ENCODE measurements at regions not wholly inside any gene's neighbourhood (a gene's known extent, or its start where the extent isn't known, plus 50 kb on each side); places are given as distances from the start of the nearest gene placed in this dataset.
"Not testable (repeated sequence)": the region's sequence is repeated elsewhere in the genome, so short reads cannot be mapped to it uniquely, and the experiment has no call there.

DNA sequence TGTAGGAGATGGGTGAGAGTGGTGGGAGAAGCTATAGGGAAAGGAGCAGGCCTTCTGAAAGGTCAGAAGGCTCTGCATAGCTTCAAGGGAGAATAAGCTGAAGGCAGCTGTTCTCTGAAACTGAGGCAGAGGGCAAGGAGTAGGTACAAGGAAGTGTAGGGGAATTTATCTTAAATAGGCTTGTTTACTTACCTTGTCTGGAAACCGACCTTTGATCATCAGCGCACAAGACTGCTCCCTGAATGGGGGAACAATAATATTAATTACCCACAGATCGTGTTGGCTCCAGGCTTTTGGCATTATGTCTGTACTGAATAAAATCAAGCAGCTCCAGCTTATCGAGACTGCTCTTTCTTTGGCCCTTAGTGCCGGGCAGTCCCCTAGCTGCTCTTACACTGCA, 175.5 kb upstream of the MAGEB16 start:
- TF ChIP-seq, protein P1, sequence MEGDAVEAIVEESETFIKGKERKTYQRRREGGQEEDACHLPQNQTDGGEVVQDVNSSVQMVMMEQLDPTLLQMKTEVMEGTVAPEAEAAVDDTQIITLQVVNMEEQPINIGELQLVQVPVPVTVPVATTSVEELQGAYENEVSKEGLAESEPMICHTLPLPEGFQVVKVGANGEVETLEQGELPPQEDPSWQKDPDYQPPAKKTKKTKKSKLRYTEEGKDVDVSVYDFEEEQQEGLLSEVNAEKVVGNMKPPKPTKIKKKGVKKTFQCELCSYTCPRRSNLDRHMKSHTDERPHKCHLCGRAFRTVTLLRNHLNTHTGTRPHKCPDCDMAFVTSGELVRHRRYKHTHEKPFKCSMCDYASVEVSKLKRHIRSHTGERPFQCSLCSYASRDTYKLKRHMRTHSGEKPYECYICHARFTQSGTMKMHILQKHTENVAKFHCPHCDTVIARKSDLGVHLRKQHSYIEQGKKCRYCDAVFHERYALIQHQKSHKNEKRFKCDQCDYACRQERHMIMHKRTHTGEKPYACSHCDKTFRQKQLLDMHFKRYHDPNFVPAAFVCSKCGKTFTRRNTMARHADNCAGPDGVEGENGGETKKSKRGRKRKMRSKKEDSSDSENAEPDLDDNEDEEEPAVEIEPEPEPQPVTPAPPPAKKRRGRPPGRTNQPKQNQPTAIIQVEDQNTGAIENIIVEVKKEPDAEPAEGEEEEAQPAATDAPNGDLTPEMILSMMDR (conservative IDR thresholded peaks at IDR 0.05 in 1 of 2, IDR thresholded peaks at IDR 0.05 in 1 of 2; ENCODE audit: low read depth in 1 of 2, low read length in 2 of 2), result no peak
- no peak for TF ChIP-seq EZH2 (IDR thresholded peaks at IDR 0.05; ENCODE audit: low read length, missing control alignments)
- Histone ChIP-seq H3K4me3 (replicated peaks in 1 of 4; ENCODE audit: control extremely low read depth in 1 of 4, insufficient read depth in 1 of 4, low read depth in 3 of 4, low read length in 4 of 4) (no peak overlapping the region), H3K9me3 (ENCODE audit: control insufficient read depth, insufficient read depth, low read depth, low read length) (no peaks in the 10 kb centered on the region), H3K4me1 (ENCODE audit: control insufficient read depth, extremely low read depth, insufficient read depth, low read length) (no peaks in the 10 kb centered on the region), H3K4me2 (ENCODE audit: extremely low read depth, insufficient read depth, low read length) (no peak overlapping the region), H4K20me1 (ENCODE audit: control insufficient read depth, extremely low read depth, insufficient read depth, low read length) (no peaks in the 10 kb centered on the region), H2AFZ (ENCODE audit: low read length) (no peak overlapping the region), H3K79me2 (ENCODE audit: control insufficient read depth, insufficient read depth, low read length) (no peaks in the 10 kb centered on the region), H3K27ac (ENCODE audit: insufficient read depth, low read length) (no peak overlapping the region), H3K36me3 (ENCODE audit: control insufficient read depth, insufficient read depth, low read length) (no peaks in the 10 kb centered on the region), H3K9ac (ENCODE audit: insufficient read depth, low read length) (no peak overlapping the region), H3K27me3 (ENCODE audit: control insufficient read depth, insufficient read depth, low read length) (no peaks in the 10 kb centered on the region)
- no peak for DNase-seq (ENCODE audit: low read depth in 2 of 2)

DNA sequence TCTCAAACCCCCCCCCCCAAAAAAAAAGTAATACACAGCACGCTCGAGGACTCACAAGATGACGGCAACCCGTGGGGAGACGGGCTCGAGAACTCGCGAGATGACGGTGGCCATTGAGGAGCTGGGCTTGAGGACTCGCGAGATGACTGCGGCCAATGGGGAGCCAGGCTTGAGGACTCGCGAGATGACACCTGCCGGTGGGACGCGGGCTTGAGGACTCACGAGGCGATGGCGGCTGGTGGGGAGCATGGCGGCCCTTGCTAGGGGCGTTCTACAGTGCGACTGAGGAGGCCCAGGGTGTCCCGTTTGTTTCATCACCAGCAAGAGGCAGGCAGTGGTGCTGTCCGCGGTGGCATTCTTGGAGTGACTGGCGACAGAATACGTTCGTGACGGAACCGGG, 172.4 kb upstream of the MAGEB16 start:
- H2AFZ ChIP-seq (ENCODE audit: low read length), result no peak overlapping the region
- no peaks in the 10 kb centered on the region for H3K9me3 ChIP-seq (ENCODE audit: control insufficient read depth, insufficient read depth, low read depth, low read length)
- H3K79me2 ChIP-seq (ENCODE audit: control insufficient read depth, insufficient read depth, low read length), result no peaks in the 10 kb centered on the region
- DNase-seq (ENCODE audit: low read depth in 2 of 2), result no peak
- no peaks in the 10 kb centered on the region for H3K4me1 ChIP-seq (ENCODE audit: control insufficient read depth, extremely low read depth, insufficient read depth, low read length)
- H4K20me1 ChIP-seq (ENCODE audit: control insufficient read depth, extremely low read depth, insufficient read depth, low read length), result no peaks in the 10 kb centered on the region
- TF ChIP-seq, protein P1 (conservative IDR thresholded peaks at IDR 0.05 in 1 of 2, IDR thresholded peaks at IDR 0.05 in 1 of 2; ENCODE audit: low read depth in 1 of 2, low read length in 2 of 2), result no peak
- no peak for TF ChIP-seq EZH2 (IDR thresholded peaks at IDR 0.05; ENCODE audit: low read length, missing control alignments)
- no peak overlapping the region for H3K4me2 ChIP-seq (ENCODE audit: extremely low read depth, insufficient read depth, low read length)
- H3K4me3 ChIP-seq (replicated peaks in 1 of 4; ENCODE audit: control extremely low read depth in 1 of 4, insufficient read depth in 1 of 4, low read depth in 3 of 4, low read length in 4 of 4), result no peak overlapping the region
- H3K36me3 ChIP-seq (ENCODE audit: control insufficient read depth, insufficient read depth, low read length), result no peaks in the 10 kb centered on the region
- H3K9ac ChIP-seq (ENCODE audit: insufficient read depth, low read length), result no peak overlapping the region
- H3K27ac ChIP-seq (ENCODE audit: insufficient read depth, low read length), result no peak overlapping the region
- H3K27me3 ChIP-seq (ENCODE audit: control insufficient read depth, insufficient read depth, low read length), result no peaks in the 10 kb centered on the region

DNA sequence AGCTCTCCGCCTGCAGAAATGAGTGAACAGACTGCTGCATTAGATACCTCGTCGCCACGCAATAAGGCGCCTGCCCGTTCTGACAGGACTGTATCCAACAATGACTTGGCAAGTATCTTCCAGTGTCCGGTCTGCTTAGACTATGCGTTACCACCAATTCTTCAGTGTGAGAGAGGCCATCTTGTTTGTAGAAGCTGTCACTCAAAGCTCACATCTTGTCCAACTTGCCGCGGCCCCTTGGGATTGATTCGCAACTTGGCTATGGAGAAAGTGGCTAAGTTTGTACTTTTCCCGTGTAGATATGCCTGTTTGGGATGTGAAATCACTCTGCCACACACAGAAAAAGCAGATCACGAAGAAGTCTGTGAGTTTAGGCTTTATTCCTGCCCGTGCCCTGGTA, 172.0 kb upstream of the MAGEB16 start:
- DNase-seq (ENCODE audit: low read depth in 2 of 2), result no peak
- TF ChIP-seq EZH2 (IDR thresholded peaks at IDR 0.05; ENCODE audit: low read length, missing control alignments), result no peak
- TF ChIP-seq, protein P1 (conservative IDR thresholded peaks at IDR 0.05 in 1 of 2, IDR thresholded peaks at IDR 0.05 in 1 of 2; ENCODE audit: low read depth in 1 of 2, low read length in 2 of 2), result no peak

DNA sequence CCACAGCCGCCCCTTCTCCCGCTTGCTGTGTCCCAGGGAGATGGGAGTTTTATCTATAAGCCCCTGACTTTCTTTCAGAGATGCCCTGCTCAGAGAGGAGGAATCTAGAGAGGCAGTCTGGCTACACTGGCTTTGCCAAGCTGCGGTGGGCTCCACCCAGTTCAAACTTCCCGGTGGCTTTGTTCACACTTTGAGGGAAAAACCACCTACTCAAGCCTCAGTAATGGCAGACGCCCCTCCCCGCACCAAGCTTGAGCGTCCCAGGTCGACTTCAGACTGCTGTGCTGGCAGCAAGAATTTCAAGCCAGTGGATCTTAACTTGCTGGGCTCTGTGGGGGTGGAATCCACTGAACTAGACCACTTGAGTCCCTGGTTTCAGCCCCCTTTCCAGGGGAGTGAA, 162.2 kb upstream of the MAGEB16 start:
- H3K9me3 ChIP-seq (ENCODE audit: control insufficient read depth, insufficient read depth, low read depth, low read length); DNase-seq (ENCODE audit: low read depth in 2 of 2); H3K4me2 ChIP-seq (ENCODE audit: extremely low read depth, insufficient read depth, low read length); H2AFZ ChIP-seq (ENCODE audit: low read length); H3K27me3 ChIP-seq (ENCODE audit: control insufficient read depth, insufficient read depth, low read length); H3K79me2 ChIP-seq (ENCODE audit: control insufficient read depth, insufficient read depth, low read length); H3K4me1 ChIP-seq (ENCODE audit: control insufficient read depth, extremely low read depth, insufficient read depth, low read length); H3K27ac ChIP-seq (ENCODE audit: insufficient read depth, low read length); H3K4me3 ChIP-seq (replicated peaks in 1 of 4; ENCODE audit: control extremely low read depth in 1 of 4, insufficient read depth in 1 of 4, low read depth in 3 of 4, low read length in 4 of 4); H4K20me1 ChIP-seq (ENCODE audit: control insufficient read depth, extremely low read depth, insufficient read depth, low read length); H3K36me3 ChIP-seq (ENCODE audit: control insufficient read depth, insufficient read depth, low read length); H3K9ac ChIP-seq (ENCODE audit: insufficient read depth, low read length): not testable (repeated sequence)

More for the DNA sequence above, 172.0 kb upstream of the MAGEB16 start:
- no peaks in the 10 kb centered on the region for H3K27me3 ChIP-seq (ENCODE audit: control insufficient read depth, insufficient read depth, low read length)
- H3K36me3 ChIP-seq (ENCODE audit: control insufficient read depth, insufficient read depth, low read length), result no peaks in the 10 kb centered on the region
- H2AFZ ChIP-seq (ENCODE audit: low read length), result no peak overlapping the region
- H3K9ac ChIP-seq (ENCODE audit: insufficient read depth, low read length), result no peak overlapping the region
- H3K79me2 ChIP-seq (ENCODE audit: control insufficient read depth, insufficient read depth, low read length), result no peaks in the 10 kb centered on the region
- H3K9me3 ChIP-seq (ENCODE audit: control insufficient read depth, insufficient read depth, low read depth, low read length), result no peaks in the 10 kb centered on the region
- no peak overlapping the region for H3K4me2 ChIP-seq (ENCODE audit: extremely low read depth, insufficient read depth, low read length)
- H3K4me3 ChIP-seq (replicated peaks in 1 of 4; ENCODE audit: control extremely low read depth in 1 of 4, insufficient read depth in 1 of 4, low read depth in 3 of 4, low read length in 4 of 4), result no peak overlapping the region
- no peaks in the 10 kb centered on the region for H4K20me1 ChIP-seq (ENCODE audit: control insufficient read depth, extremely low read depth, insufficient read depth, low read length)
- H3K27ac ChIP-seq (ENCODE audit: insufficient read depth, low read length), result no peak overlapping the region
- no peaks in the 10 kb centered on the region for H3K4me1 ChIP-seq (ENCODE audit: control insufficient read depth, extremely low read depth, insufficient read depth, low read length)
